NAMALWA (cell line): ENCODE measurements at regions not wholly inside any gene's neighbourhood (a gene's known extent, or its start where the extent isn't known, plus 50 kb on each side); places are given as distances from the start of the nearest gene placed in this dataset.
"Not testable (repeated sequence)": the region's sequence is repeated elsewhere in the genome, so short reads cannot be mapped to it uniquely, and the experiment has no call there.

ENCODE experiments used
- DNase-seq: peaks from one replicate; pipeline ENCODE4 v3.0.0-alpha.2; 2015; ENCODE audit warnings: low spot score

- no peak for DNase-seq
Measured at GRCh38 chr7:81478664-81479063, 291.2 kb downstream of the HGF start.

GRCh38 chr7:81478201-81478600 is 291.6 kb downstream of the HGF start:
- DNase-seq, result not testable (repeated sequence)

DNA sequence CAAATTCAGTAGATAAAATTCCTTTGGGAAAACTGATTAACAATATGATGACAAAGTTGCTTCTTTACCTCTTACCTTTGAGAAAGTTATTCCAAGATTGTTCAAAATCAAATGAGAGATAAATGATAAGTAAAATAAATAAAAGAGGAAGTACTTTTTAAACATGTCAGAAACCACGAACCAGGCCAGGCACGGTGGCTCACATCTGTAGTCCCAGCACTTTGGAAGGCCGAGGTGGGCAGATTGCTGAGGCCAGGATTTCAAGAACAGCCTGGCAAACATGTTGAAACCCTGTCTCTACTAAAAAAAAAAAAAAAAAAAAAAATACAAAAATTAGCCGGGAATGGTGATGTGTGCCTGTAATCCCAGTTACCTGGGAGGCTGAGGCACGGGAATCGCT is 296.6 kb downstream of the HGF start:
- no peak for DNase-seq

- no peak for DNase-seq
Measured at GRCh38 chr7:81470724-81471379, 299.0 kb downstream of the HGF start.

DNA sequence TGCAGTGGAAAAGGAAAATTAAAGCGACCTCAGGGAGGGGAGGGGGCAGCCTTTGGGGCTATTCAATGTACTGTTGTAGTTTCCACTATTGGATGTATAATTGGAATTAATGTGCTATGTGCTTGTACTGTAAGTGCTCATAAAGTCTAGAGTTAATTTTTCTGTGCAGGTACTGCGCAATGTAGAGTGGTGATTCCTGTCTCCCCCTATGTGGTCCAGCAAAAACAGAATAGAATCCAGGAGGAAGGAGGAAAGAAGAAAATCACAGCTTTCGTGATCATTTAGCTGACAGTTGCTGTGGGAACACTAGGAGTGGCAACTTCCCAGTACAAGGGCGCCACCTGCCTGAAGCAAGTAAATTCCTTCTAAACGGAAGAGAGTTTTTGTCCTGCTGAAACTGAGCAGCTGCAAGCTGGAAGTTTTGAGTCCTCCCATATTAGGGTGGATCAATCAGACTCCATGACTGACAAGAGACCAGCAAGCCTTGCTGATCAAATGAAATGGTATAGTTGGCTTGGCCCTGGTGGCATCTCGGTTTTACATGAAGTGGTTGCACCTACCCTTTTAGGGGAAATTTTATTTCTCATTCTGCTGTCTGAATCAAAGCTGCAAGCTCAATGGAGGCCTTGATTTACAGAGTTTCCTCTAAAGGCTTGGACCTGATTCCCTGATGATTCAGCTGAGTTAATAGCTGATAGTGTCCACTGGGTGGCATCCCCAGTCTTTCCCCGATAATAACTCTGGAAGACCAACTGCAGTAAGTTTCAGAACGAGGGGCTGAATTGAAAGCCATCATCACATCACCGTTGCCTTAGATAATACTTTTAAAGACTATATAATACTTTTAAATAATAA is 299.8 kb downstream of the HGF start:
- peak; percentile 65 for DNase-seq

GRCh38 chr7:81469153-81469868 is 300.5 kb downstream of the HGF start:
- DNase-seq, result no peak

- no peak for DNase-seq
Measured at GRCh38 chr7:81468526-81468925, 301.3 kb downstream of the HGF start.

DNA sequence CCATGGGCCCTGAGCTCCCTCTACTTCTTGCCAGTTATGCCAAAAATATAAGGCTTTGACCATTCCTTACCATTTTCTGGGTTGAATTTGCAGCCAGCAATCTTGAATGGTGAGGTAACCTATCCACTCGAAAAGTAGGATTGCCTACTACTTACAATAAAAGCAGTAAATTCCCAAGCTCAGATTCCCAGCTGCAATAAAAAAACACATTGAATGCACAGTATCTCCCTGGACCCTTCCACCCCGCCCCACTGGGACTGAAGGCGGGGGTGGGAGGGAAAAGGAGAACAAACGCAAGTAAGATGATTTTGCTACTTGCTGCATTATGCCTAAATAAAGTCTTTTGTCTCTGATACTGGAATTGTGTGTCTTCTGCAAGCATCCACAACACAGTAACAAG is 301.9 kb downstream of the HGF start:
- DNase-seq, result no peak

DNA sequence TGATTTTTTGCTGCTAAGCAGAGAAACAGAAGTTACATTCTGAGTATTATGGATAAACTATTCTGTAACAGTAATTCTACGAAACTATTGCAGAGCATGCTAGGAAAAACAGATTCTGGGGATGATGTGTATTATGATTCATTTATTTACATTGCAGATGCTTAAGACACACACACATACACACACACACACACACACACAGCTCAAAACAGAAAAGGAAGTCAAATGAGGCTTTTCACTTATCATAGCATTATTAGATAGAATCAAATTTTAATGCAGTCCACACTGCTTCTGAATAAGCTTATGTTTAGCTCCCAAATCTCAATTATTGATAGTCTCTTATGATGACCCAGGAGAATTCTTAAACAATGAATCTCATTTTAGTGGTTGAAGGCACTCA is 307.2 kb downstream of the HGF start:
- no peak for DNase-seq

DNA sequence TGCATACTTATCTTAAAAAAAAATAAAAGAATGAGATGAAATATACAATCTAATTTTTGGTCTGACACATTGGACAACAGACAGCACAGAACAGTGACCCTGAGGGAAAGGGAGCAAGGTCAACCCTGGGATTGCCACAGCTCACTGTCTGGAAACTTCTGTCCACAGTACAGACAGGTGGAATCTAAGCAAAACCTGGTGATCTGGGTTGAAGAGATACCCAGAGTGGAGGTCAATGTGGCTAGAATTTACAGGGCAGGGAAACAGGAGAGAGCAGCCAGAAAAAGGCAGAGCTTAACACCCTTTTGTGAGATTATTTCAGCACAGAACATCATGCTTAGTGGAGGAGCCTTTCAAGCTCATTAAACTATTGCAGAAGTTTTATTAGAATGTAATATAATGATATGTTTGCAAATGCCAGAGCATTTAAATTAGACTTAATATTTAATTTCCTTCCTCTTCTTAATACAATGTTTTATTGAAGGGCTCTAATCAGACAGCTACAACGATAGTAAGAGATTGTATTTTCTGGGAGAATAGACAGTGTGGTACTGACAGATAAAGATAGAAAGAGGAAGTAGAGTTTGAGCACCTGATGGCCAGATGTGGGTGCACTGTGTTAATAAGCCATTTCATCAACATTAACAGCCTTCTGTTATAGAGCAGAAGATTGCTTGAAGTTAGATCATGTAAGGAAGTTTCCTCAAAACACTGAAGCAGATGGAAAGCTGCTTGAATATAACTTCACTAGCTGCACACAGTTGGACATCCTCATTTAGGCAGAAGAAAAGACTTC is 309.4 kb downstream of the HGF start:
- peak; percentile 61 for DNase-seq

DNA sequence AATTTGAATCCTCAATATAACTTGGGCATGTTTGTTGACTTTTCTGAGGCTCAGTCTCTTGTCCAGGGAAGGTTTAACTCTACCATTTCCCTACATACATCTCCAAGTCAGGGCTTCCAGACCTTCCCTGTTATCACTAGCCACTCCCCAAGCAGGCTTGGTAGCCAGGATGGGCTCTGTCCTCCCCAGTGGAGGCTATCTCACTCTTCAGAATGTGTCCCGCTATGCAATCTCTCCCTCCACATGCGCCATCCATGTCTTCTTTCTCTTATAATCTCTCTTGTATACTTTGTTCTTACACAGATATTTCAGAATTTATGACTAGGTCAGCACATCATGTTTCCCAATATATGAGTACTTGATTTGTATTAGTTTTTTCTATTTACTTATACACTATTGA is 310.4 kb downstream of the HGF start:
- DNase-seq, result no peak

DNA sequence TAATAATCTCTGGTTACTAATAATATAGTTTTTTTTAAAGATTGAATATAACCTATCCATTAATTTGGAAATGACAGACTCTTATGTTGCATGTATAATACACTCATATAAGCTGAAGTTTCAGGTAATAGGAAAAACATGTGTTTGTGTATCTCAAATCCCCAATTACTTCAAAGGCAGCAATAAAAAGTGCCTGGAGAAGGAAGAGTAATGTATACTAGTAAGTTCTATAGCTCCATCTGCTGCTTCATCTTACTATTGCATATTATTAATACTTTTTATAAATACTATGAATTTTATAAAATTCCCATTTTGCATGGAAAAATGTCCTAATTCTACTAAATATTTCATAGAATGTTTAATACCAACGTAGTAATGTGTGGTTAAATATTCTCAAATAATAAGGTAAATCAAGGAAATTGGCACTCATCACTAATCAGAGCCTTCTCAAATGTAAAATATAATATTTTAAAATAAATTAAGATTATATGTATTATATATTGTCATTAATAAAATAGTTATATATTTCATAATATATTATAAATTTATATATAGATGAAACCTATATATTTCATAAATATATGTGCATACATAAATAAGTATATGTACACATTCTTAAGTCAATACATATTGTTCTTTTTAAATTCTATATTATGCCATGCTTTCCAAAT is 311.9 kb downstream of the HGF start:
- peak; percentile 28 for DNase-seq

- not testable (repeated sequence) for DNase-seq
Measured at GRCh38 chr7:81453770-81454169, 316.1 kb downstream of the HGF start.

DNA sequence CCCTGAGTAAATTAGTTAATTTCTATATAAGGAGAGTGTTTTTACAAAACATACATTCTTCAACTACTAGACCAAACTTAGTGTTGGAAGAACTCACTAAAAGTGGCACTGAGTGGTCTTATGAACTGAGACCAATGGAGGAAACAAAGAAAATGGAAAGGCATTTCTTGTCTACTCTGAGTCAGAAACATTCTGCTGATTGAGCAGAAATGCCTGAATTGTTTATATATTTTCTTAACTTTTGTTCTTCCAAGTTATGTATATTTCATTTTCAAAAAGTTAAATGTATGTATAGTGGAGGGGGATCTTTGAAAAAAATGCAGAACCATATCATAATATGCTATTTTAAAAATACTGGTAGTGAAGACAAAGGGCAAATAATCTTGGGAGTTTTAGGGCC is 320.7 kb downstream of the HGF start:
- DNase-seq, result peak; percentile 34

GRCh38 chr7:81447351-81447952 is 322.4 kb downstream of the HGF start:
- peak; percentile 47 for DNase-seq

- no peak for DNase-seq
Measured at GRCh38 chr7:81446212-81446611, 323.6 kb downstream of the HGF start.

DNA sequence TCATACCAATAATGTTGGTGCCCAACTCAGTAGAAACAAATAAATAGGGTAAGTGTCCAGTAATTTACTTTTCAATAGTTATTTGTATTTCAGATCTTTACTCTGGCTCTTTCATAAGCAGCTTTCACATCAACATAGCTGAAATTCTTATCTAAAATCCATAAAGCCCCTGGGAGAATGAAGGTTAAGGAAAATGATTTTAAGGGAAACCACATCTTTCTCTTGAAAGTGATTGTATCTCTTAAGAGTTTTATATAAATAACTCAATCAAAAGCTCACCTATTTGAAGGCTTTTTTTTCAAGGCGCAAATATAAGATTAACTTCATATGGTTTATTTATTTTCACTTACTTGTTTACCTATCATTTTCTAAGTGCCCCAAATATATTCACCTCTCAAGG is 324.4 kb downstream of the HGF start:
- DNase-seq, result no peak

- no peak for DNase-seq
Measured at GRCh38 chr7:81441750-81442149, 328.1 kb downstream of the HGF start.

DNA sequence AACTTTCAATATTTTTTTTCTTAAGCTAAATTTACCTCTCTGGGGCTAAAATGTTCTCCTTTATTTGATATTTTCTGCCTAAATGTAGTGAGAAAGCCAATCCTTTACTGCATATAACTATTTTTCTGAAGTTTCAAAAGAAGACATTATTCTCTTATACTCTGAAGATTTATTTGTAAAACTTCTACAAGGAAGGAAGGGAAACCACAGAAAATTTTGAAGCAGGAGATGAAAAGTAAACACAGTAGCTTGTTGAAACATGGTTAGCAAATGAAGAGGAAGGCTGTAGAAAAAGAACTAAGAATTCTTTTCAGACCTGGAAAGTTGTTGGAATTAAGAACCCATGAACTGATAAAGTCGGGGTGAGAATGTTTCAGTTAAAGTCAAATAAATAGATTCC is 330.3 kb downstream of the HGF start:
- DNase-seq, result no peak

- not testable (repeated sequence) for DNase-seq
Measured at GRCh38 chr7:81437160-81437559, 332.7 kb downstream of the HGF start.

- no peak for DNase-seq
Measured at GRCh38 chr7:81433692-81434331, 336.0 kb downstream of the HGF start.
